ENCODE measurements at regions not wholly inside any gene's neighbourhood (a gene's known extent, or its start where the extent isn't known, plus 50 kb on each side); places are given as distances from the start of the nearest gene placed in this dataset.

GRCh38 chr16:9408297-9408878, 316.9 kb downstream of the HAPSTR1 start:
- Histone ChIP-seq H3K4me1 (ENCODE audit: control insufficient read depth, extremely low read depth, insufficient read depth, low read length) (no peaks in the 10 kb centered on the region), H3K27me3 (ENCODE audit: control insufficient read depth, insufficient read depth, low read length) (no peaks in the 10 kb centered on the region), H3K4me3 (replicated peaks in 1 of 4; ENCODE audit: control extremely low read depth in 1 of 4, insufficient read depth in 1 of 4, low read depth in 3 of 4, low read length in 4 of 4) (no peak overlapping the region), H3K79me2 (ENCODE audit: control insufficient read depth, insufficient read depth, low read length) (no peaks in the 10 kb centered on the region), H4K20me1 (ENCODE audit: control insufficient read depth, extremely low read depth, insufficient read depth, low read length) (no peaks in the 10 kb centered on the region), H3K36me3 (ENCODE audit: control insufficient read depth, insufficient read depth, low read length) (no peaks in the 10 kb centered on the region), H3K4me2 (ENCODE audit: extremely low read depth, insufficient read depth, low read length) (no peak overlapping the region), H3K9me3 (ENCODE audit: control insufficient read depth, insufficient read depth, low read depth, low read length) (no peaks in the 10 kb centered on the region), H3K9ac (ENCODE audit: insufficient read depth, low read length) (no peak overlapping the region), H3K27ac (ENCODE audit: insufficient read depth, low read length) (no peak overlapping the region), H2AFZ (ENCODE audit: low read length) (no peak overlapping the region)
- no peak for DNase-seq (ENCODE audit: low read depth in 2 of 2)
- TF ChIP-seq CTCF (conservative IDR thresholded peaks at IDR 0.05 in 1 of 2, IDR thresholded peaks at IDR 0.05 in 1 of 2; ENCODE audit: low read depth in 1 of 2, low read length in 2 of 2) (no peak), EZH2 (IDR thresholded peaks at IDR 0.05; ENCODE audit: low read length, missing control alignments) (no peak)

- Histone ChIP-seq H3K27ac (ENCODE audit: insufficient read depth, low read length) (no peak overlapping the region), H3K4me3 (replicated peaks in 1 of 4; ENCODE audit: control extremely low read depth in 1 of 4, insufficient read depth in 1 of 4, low read depth in 3 of 4, low read length in 4 of 4) (no peak overlapping the region), H3K9ac (ENCODE audit: insufficient read depth, low read length) (no peak overlapping the region), H3K27me3 (ENCODE audit: control insufficient read depth, insufficient read depth, low read length) (no peaks in the 10 kb centered on the region), H3K4me2 (ENCODE audit: extremely low read depth, insufficient read depth, low read length) (no peak overlapping the region), H2AFZ (ENCODE audit: low read length) (no peak overlapping the region), H3K79me2 (ENCODE audit: control insufficient read depth, insufficient read depth, low read length) (no peaks in the 10 kb centered on the region), H3K9me3 (ENCODE audit: control insufficient read depth, insufficient read depth, low read depth, low read length) (no peaks in the 10 kb centered on the region), H3K36me3 (ENCODE audit: control insufficient read depth, insufficient read depth, low read length) (no peaks in the 10 kb centered on the region), H3K4me1 (ENCODE audit: control insufficient read depth, extremely low read depth, insufficient read depth, low read length) (no peaks in the 10 kb centered on the region), H4K20me1 (ENCODE audit: control insufficient read depth, extremely low read depth, insufficient read depth, low read length) (no peaks in the 10 kb centered on the region)
- TF ChIP-seq EZH2 (IDR thresholded peaks at IDR 0.05; ENCODE audit: low read length, missing control alignments) (no peak), CTCF (conservative IDR thresholded peaks at IDR 0.05 in 1 of 2, IDR thresholded peaks at IDR 0.05 in 1 of 2; ENCODE audit: low read depth in 1 of 2, low read length in 2 of 2) (no peak)
- DNase-seq (ENCODE audit: low read depth in 2 of 2): no peak
Measured at GRCh38 chr16:9409560-9410493, 318.4 kb downstream of the HAPSTR1 start.

- H3K4me3 ChIP-seq (replicated peaks in 1 of 4; ENCODE audit: control extremely low read depth in 1 of 4, insufficient read depth in 1 of 4, low read depth in 3 of 4, low read length in 4 of 4): no peak overlapping the region
- H3K9me3 ChIP-seq (ENCODE audit: control insufficient read depth, insufficient read depth, low read depth, low read length): no peaks in the 10 kb centered on the region
- TF ChIP-seq EZH2 (IDR thresholded peaks at IDR 0.05; ENCODE audit: low read length, missing control alignments) (no peak), CTCF (conservative IDR thresholded peaks at IDR 0.05 in 1 of 2, IDR thresholded peaks at IDR 0.05 in 1 of 2; ENCODE audit: low read depth in 1 of 2, low read length in 2 of 2) (no peak)
- no peaks in the 10 kb centered on the region for H3K79me2 ChIP-seq (ENCODE audit: control insufficient read depth, insufficient read depth, low read length)
- H4K20me1 ChIP-seq (ENCODE audit: control insufficient read depth, extremely low read depth, insufficient read depth, low read length): no peaks in the 10 kb centered on the region
- no peak overlapping the region for H3K27ac ChIP-seq (ENCODE audit: insufficient read depth, low read length)
- H3K4me1 ChIP-seq (ENCODE audit: control insufficient read depth, extremely low read depth, insufficient read depth, low read length): no peaks in the 10 kb centered on the region
- no peak overlapping the region for H3K9ac ChIP-seq (ENCODE audit: insufficient read depth, low read length)
- no peaks in the 10 kb centered on the region for H3K36me3 ChIP-seq (ENCODE audit: control insufficient read depth, insufficient read depth, low read length)
- no peak overlapping the region for H2AFZ ChIP-seq (ENCODE audit: low read length)
- no peak overlapping the region for H3K4me2 ChIP-seq (ENCODE audit: extremely low read depth, insufficient read depth, low read length)
- H3K27me3 ChIP-seq (ENCODE audit: control insufficient read depth, insufficient read depth, low read length): no peaks in the 10 kb centered on the region
- DNase-seq (ENCODE audit: low read depth in 2 of 2): no peak
Measured at GRCh38 chr16:9411426-9411825, 320.0 kb downstream of the HAPSTR1 start.

Data from fibroblast of lung (primary cell).